Activated CD8-positive, alpha-beta memory T cell treated with anti-CD3 and anti-CD28 coated beads, Interleukin-2, amount 50 U/mL, for 48 hours (primary cell): ENCODE measurements at regions not wholly inside any gene's neighbourhood (a gene's known extent, or its start where the extent isn't known, plus 50 kb on each side); places are given as distances from the start of the nearest gene placed in this dataset.
A peak's percentile ranks its signal among the peaks of the same experiment; 100 is the strongest.
"Not testable (repeated sequence)": the region's sequence is repeated elsewhere in the genome, so short reads cannot be mapped to it uniquely, and the experiment has no call there.

Experiments used
- DNase-seq: peaks from one replicate; pipeline ENCODE4 v3.0.0-alpha.2; 2020

- DNase-seq = no peak
Measured at GRCh38 chr2:209194717-209195116, 229.1 kb upstream of the MAP2 start.

- peak; percentile 51 for DNase-seq
Measured at GRCh38 chr2:209208211-209208610, 215.6 kb upstream of the MAP2 start.

GRCh38 chr2:209209943-209210342 is 213.9 kb upstream of the MAP2 start:
- DNase-seq = no peak

- no peak for DNase-seq
Measured at GRCh38 chr2:209230560-209230959, 193.3 kb upstream of the MAP2 start.

GRCh38 chr2:209236377-209236776 is 187.5 kb upstream of the MAP2 start:
- DNase-seq = no peak

GRCh38 chr2:209238765-209239584 is 184.9 kb upstream of the MAP2 start:
- DNase-seq = no peak

GRCh38 chr2:209239585-209239938 is 184.3 kb upstream of the MAP2 start:
- DNase-seq = no peak

GRCh38 chr2:209240204-209240603 is 183.6 kb upstream of the MAP2 start:
- DNase-seq = no peak

- no peak for DNase-seq
Measured at GRCh38 chr2:209253544-209253943, 170.3 kb upstream of the MAP2 start.

GRCh38 chr2:209259767-209260166 is 164.1 kb upstream of the MAP2 start:
- no peak for DNase-seq

GRCh38 chr2:209260281-209260680 is 163.6 kb upstream of the MAP2 start:
- DNase-seq = no peak

GRCh38 chr2:209261366-209262053 is 162.3 kb upstream of the MAP2 start:
- DNase-seq = not testable (repeated sequence)

- DNase-seq = no peak
Measured at GRCh38 chr2:209269024-209269423, 154.8 kb upstream of the MAP2 start.

- DNase-seq = no peak
Measured at GRCh38 chr2:209276000-209276399, 147.8 kb upstream of the MAP2 start.

GRCh38 chr2:209277444-209277843 is 146.4 kb upstream of the MAP2 start:
- DNase-seq = no peak

- no peak for DNase-seq
Measured at GRCh38 chr2:209298601-209299000, 125.2 kb upstream of the MAP2 start.

- not testable (repeated sequence) for DNase-seq
Measured at GRCh38 chr2:209299478-209299877, 124.4 kb upstream of the MAP2 start.

- DNase-seq = not testable (repeated sequence)
Measured at GRCh38 chr2:209300766-209301165, 123.1 kb upstream of the MAP2 start.

- no peak for DNase-seq
Measured at GRCh38 chr2:209305026-209305425, 118.8 kb upstream of the MAP2 start.

- DNase-seq = no peak
Measured at GRCh38 chr2:209305746-209306196, 118.1 kb upstream of the MAP2 start.

- DNase-seq = no peak
Measured at GRCh38 chr2:209307161-209308001, 116.5 kb upstream of the MAP2 start.

- DNase-seq = no peak
Measured at GRCh38 chr2:209308415-209308814, 115.4 kb upstream of the MAP2 start.

GRCh38 chr2:209311948-209312347 is 111.9 kb upstream of the MAP2 start:
- no peak for DNase-seq
